K562 (cell line): ENCODE measurements at regions not wholly inside any gene's neighbourhood (a gene's known extent, or its start where the extent isn't known, plus 50 kb on each side); places are given as distances from the start of the nearest gene placed in this dataset.

ENCODE experiments used
- ATAC-seq: fragments of 200-7000 bp; cut with Tn5 transposase; 3 replicates; pipeline ENCODE4 v1.9.1; 2020; ENCODE audit warnings: moderate library complexity
- BruUV-seq: library from RNA; stranded (reverse); fragments of 400-500 nt; replicated peaks from 2 replicates; lab custom pipeline; 2021; lab: Mats Ljungman, UMichigan
- CTCF ChIA-PET: fragments of 300-600 bp; formaldehyde crosslinking; extraction: SDS; loops from one replicate; lab custom pipeline; 2021; ENCODE audit warnings: low intra/inter-chr PET ratio; lab: Yijun Ruan, JAX
- POLR2A ChIA-PET: fragments of 300-600, 350-650 bp; sonication (Branson Sonifier 250); formaldehyde crosslinking; extraction: SDS; loops from one replicate; lab custom pipeline; 2021; ENCODE audit warnings: antibody characterized with exemption, inconsistent platforms; lab: Yijun Ruan, JAX
- DNase-seq, 4 experiments: peaks; one replicate each; pipeline versions ENCODE4 v3.0.0 to v3.0.0-alpha.2; 2011 to 2018; ENCODE audit warnings: low spot score in 3 of 4, mixed read lengths in 3 of 4; ENCODE audit errors: extremely low read depth in 1 of 4
- FAIRE-seq: peaks from 2 replicates; lab custom pipeline; 2011; peaks lifted over from hg19 to GRCh38; lab: Jason Lieb, UNC
- H2AFZ ChIP-seq: 2 replicates; pipeline ENCODE4 v1.6.0; 2011; ENCODE audit warnings: low read depth, low read length, control low read depth, inconsistent platforms
- H3K27ac ChIP-seq: fragments of 200-600 bp; 3 replicates; pipeline ENCODE4 v1.8.0; 2011; ENCODE audit warnings: low read depth, mild to moderate bottlenecking, control low read depth, inconsistent platforms, low read length, moderate library complexity, mixed read lengths; ENCODE audit errors: extremely low read depth
- H3K27me3 ChIP-seq, 2 experiments: fragments of 300-600 bp in 1 of 2; 2 replicates in 1 of 2; 3 replicates in 1 of 2; pipeline versions ENCODE4 v1.6.0 to v1.8.0; 2011; ENCODE audit warnings: inconsistent platforms in 2 of 2, low read length in 2 of 2, mild to moderate bottlenecking in 1 of 2, mixed read lengths in 1 of 2, moderate library complexity in 1 of 2; ENCODE audit not compliant: control insufficient read depth in 2 of 2, insufficient read depth in 2 of 2
- H3K36me3 ChIP-seq: fragments of 300-600 bp; 3 replicates; pipeline ENCODE4 v1.8.0; 2011; ENCODE audit warnings: mild to moderate bottlenecking, low read length, inconsistent platforms; ENCODE audit not compliant: control insufficient read depth, insufficient read depth
- H3K4me1 ChIP-seq, 2 experiments: fragments of 200-600 bp in 1 of 2; replicated peaks in 1 of 2; 2 replicates in 1 of 2; 3 replicates in 1 of 2; pipeline versions ENCODE4 v1.5.1 to v1.8.0; 2011; ENCODE audit warnings: inconsistent platforms in 2 of 2, low read length in 2 of 2, mild to moderate bottlenecking in 1 of 2, mixed read lengths in 1 of 2, moderate library complexity in 1 of 2; ENCODE audit not compliant: control insufficient read depth in 2 of 2, insufficient read depth in 2 of 2
- H3K4me2 ChIP-seq: 2 replicates; pipeline ENCODE4 v1.6.1; 2011; ENCODE audit warnings: low read length, control low read depth, inconsistent platforms, mixed read lengths; ENCODE audit not compliant: insufficient read depth
- H3K4me3 ChIP-seq: fragments of 200-600 bp; sonication (generic), shearing (Covaris generic); 2 replicates; pipeline ENCODE4 v1.5.1; 2016; ENCODE audit warnings: control low read depth, inconsistent platforms
- H3K79me2 ChIP-seq: fragments of 200-600 bp; 3 replicates; pipeline ENCODE4 v1.8.0; 2011; ENCODE audit warnings: low read length, inconsistent platforms; ENCODE audit not compliant: control insufficient read depth, insufficient read depth
- H3K9ac ChIP-seq, 2 experiments: 2 replicates each; pipeline versions ENCODE4 v1.6.0 to v1.6.1; 2011; ENCODE audit warnings: low read depth in 2 of 2, low read length in 2 of 2, control low read depth in 1 of 2, inconsistent platforms in 1 of 2, mild to moderate bottlenecking in 1 of 2, mixed read lengths in 1 of 2; ENCODE audit not compliant: insufficient read depth in 1 of 2
- H3K9me1 ChIP-seq: one replicate; pipeline ENCODE4 v1.6.0; 2011; ENCODE audit warnings: inconsistent platforms, mild to moderate bottlenecking, low read length, moderate library complexity; ENCODE audit not compliant: control insufficient read depth, insufficient read depth
- H3K9me3 ChIP-seq: replicated peaks from 2 replicates; pipeline ENCODE4 v1.5.1; 2011; ENCODE audit warnings: low read depth, low read length, inconsistent platforms; ENCODE audit not compliant: control insufficient read depth, insufficient read depth
- H4K20me1 ChIP-seq: replicated peaks from 2 replicates; pipeline ENCODE4 v1.6.1; 2011; ENCODE audit warnings: low read length, inconsistent platforms, mixed read lengths; ENCODE audit not compliant: control insufficient read depth, insufficient read depth
- PBX2 ChIP-seq, 2 experiments: IDR thresholded peaks in 1 of 2; conservative IDR thresholded peaks in 1 of 2; 2 replicates each; pipeline ENCODE4 v1.6.1; 2016; ENCODE audit warnings: low read depth in 2 of 2, mild to moderate bottlenecking in 1 of 2, missing compliant biosample characterization in 1 of 2, missing genetic modification characterization in 1 of 2, moderate library complexity in 1 of 2
- ZBTB5 ChIP-seq: fragments of 450-650 bp; IDR thresholded peaks from 2 replicates; pipeline ENCODE4 v1.6.1; 2017; ENCODE audit warnings: antibody characterized with exemption
- WGBS: fragments of 100-300 bp; shearing (Covaris generic); methylation state at CpG from one replicate; pipeline ENCODE4 v1.1.6; 2016; ENCODE audit warnings: low coverage, mixed read lengths; ENCODE audit not compliant: insufficient coverage; ENCODE audit errors: missing lambda C conversion rate; 5-methylcytosine and 5-hydroxymethylcytosine counted together
- in situ Hi-C: fragments of 300-500 bp; cut with MboI; formaldehyde crosslinking; loops from 4 replicates; pipeline ENCODE4 v1.15.0; 2018; ENCODE audit warnings: inconsistent platforms, mixed read lengths
- intact Hi-C: fragments of 100-400 bp; cut with micrococcal nuclease; formaldehyde crosslinking; loops from 2 replicates; pipeline ENCODE4 v1.14.2; 2022

GRCh38 chr13:71924931-71925330 is 57.9 kb upstream of the DACH1 start:
- WGBS, result 7% methylated on average over 2 of the region's 2 CpGs
- FAIRE-seq, result no peak
- intact Hi-C loops, result no loop called here
- Histone ChIP-seq H3K9ac (no peak overlapping the region), H3K4me3 (no peak overlapping the region), H3K27me3 (no peaks in the 10 kb centered on the region), H3K36me3 (no peaks in the 10 kb centered on the region), H3K27ac (no peak overlapping the region), H3K79me2 (no peaks in the 10 kb centered on the region), H3K9me3 (no peaks in the 10 kb centered on the region), H3K4me1 (no peaks in the 10 kb centered on the region), H2AFZ (no peak overlapping the region), H4K20me1 (no peaks in the 10 kb centered on the region), H3K9me1 (no peaks in the 10 kb centered on the region), H3K4me2 (no peak overlapping the region)
- TF ChIP-seq PBX2 (CRISPR knock-in tag; IDR thresholded peaks at IDR 0.05; ENCODE audit: low read depth), result no peak
- no peak for TF ChIP-seq PBX2 (tag; conservative IDR thresholded peaks at IDR 0.05; ENCODE audit: low read depth)
- TF ChIP-seq ZBTB5, result no peak
- no peak for DNase-seq
- BruUV-seq, result no TSS peak
- ChIA-PET CTCF (no interaction called here), POLR2A (no interaction called here)
- in situ Hi-C loops, result no loop called here
- no peak for ATAC-seq
